ENCODE measurements at regions not wholly inside any gene's neighbourhood (a gene's known extent, or its start where the extent isn't known, plus 50 kb on each side); places are given as distances from the start of the nearest gene placed in this dataset.
A peak's percentile ranks its signal among the peaks of the same experiment; 100 is the strongest.

DNA sequence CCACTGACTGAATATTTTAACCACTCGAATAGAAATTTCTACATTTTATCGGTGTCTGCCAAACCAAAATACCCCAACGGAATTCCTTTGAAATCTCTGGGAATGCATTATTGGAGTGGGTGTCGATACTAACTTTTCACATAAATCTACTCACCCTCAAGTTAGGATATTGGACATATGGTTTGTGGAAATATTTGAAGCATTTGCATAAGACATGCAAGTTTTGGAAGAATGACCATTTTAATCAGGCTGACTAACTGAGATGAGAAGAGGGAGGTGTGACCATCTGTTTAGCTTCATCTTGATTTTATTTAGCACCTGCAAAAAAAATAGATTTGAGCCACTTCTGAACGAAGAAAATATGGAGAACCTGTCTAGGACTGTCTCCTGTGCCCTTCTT lies 61.2 kb downstream of the KLF6 start:
- DNase-seq (ENCODE audit: low spot score) = peak; percentile 75

DNA sequence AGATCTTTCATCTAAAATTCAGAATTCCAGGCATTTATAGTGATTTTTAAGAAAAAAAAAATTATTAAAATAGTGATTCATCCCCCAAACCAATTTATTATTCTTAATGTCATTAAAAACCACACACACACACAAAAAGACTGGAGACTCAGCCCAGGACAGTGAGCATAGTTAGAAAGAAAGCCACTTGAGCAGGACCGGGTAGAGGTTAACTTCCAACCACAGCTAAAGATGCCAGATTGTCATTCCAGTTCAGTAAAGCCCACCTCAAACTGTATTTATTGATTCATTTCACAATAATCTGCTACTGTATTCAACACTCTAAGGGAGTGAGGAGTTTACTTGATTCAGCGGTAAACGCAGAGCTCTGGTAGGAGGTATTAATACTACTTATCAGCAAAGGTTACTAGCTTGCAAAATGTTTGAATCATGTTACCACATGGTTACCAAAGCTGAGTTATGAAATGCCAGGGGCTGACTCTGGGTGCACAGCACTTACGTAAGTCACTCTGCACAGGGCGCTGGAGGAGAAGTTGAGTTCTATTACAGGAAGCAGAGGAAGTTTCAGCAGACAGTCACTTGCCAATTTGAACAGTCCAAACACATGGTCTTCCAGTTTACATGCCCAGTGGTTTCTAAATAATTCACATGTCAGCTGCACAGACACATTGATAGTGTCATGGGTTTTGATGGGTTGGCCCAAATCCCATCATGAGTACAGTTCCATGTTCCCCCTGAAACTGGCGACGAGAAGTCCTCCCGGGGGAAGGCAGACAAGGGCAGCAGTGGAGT lies 64.6 kb downstream of the KLF6 start:
- peak; percentile 86 for DNase-seq (ENCODE audit: low spot score)

DNA sequence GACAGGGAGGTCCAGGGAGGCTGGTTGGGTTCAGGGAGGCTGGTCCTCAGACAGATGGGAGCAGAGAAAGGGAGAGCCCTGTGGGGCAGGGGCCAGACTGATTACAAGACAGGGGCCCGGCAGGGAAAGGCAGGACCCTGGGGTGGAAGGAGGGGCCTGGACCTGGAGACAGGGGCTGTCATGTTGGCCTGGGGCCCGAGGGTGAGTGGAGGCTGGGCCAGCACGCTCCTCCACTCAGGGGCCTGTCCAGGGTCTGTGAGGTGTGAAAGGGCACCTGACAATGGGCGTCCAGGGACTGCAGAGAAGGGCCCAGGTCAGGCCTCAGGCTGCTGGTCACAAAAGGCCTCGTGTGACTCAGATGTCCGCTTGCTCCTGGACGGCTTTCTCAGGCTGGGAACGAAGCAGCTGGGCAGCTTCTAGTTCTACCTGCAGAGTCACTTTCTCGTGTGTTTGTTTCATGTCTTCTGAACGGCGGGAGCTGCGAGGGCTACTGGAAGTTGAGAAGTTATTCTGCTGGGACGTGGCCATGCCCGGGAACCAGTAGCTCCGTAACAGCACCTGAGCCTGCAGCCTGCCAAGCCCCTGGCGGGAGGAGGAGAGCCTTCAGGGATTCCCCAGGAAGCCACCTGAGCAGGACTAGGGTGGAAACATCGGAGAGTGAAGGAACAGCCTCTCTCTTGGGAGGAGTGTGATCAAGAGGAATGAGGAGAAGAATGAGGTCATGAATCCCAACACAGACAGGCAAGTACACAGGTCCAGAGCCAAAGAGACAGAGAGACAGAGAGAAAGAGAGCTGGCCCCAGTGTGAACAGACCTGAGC lies 65.8 kb downstream of the KLF6 start:
- no peak for DNase-seq (ENCODE audit: low spot score)

DNA sequence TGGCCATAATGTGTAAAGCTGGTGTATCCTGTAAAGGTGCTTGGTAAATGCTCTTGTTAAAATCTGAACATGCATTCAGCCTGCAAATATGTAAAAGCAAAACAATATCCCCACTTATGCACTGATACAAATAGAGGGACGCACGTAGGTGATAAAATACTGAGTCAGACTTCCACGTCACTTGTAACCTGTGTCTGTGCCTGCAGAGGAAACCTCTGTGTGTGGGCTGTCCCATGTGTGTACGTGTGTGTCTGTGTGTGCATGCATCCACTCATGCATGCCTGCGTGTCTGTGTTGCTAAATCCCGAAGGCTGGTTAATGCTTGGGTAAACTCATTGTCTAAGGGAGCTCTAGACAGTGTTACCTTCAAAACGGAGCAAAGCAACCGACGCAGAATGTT lies 68.9 kb downstream of the KLF6 start:
- no peak for DNase-seq (ENCODE audit: low spot score)

DNA sequence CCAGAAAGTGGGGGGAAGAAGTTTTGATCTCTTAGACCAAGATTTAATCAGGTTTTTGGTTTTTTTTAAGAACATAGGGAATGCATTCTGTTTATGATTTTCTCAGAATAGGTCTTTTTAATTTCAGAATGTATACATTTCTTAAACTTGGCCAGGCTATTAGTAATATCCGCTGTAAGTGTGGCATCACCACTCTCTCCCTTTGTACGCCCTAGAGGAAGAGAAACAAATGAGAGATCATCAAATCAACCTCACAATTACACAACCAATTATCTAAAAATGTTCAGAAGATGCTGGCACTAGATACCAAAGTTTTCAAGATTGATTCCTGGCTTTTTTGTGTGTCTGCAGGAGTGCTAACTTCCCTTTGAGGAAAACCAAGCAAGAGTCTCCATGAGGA lies 70.0 kb downstream of the KLF6 start:
- no peak for DNase-seq (ENCODE audit: low spot score)

DNA sequence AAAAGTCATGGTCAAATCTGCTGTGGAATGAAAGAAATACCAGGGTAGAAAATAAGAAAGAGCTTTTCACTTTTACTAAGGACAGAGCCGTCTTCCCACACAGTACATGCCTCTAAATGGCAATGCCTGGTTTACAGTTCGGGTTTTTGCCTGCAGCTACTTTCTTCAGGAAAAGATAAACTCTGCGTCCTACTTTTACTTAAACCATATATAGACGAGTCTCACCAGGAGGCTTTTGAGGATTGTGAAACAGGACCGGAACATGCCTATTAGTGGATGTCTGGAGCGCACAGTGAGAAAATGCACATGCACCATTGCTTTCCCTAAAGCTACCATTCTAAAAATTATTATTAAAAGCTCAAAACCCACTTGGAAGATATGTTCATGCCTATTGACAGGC lies 70.5 kb downstream of the KLF6 start:
- no peak for DNase-seq (ENCODE audit: low spot score)

DNA sequence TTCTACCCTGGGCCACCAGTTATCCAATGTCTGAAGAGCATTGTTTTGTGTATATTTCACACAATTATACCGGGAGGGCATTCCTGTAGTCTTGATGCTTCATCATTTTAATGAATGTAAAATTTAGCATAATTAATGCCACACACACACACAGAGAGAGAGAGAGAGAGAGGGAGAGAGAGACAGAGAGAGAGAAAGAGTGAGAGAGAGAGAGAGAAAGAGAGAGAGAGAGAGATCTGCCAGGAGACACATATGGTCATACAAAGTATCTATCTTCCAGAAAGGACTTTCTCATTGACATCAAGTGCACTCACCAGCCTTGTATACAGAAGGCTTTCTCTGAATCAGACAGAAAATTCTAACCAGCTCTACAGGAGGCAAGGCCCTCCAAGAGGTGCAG lies 72.3 kb downstream of the KLF6 start:
- no peak for DNase-seq (ENCODE audit: low spot score)

DNA sequence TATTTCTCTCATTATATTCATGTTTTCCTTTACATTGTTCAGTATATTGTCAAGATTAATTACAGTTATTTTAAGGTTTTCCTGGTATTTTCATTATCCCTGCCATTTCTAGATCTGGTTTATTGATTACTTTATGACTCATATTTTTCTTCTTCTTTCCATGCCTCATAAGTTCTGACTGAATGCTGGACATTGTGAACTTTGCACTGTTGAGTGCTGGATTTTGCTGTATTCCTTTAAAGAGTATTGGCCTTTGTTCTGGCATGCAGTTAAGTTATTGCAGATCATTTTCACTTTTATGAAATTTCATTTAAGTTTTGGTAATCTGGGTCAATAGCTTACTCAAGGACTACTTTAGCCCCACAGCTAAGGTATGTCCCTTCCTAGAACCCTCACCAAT lies 73.1 kb downstream of the KLF6 start:
- no peak for DNase-seq (ENCODE audit: low spot score)

DNA sequence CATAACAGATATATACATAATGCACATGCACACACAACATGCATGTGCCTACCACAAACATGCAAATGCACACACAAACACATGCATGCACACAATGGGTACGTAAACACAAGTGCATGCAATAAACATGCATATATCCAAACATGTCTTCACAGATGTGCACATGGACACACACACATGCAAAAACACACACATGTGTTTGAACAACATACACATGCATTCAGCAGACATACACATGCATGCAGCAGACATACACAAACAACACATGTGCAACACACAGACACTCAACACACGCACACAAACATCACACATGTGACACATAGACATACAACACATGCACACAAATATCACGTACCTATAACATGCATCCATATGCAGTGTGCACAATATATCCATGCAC lies 74.2 kb downstream of the KLF6 start:
- DNase-seq (ENCODE audit: low spot score) = no peak

DNA sequence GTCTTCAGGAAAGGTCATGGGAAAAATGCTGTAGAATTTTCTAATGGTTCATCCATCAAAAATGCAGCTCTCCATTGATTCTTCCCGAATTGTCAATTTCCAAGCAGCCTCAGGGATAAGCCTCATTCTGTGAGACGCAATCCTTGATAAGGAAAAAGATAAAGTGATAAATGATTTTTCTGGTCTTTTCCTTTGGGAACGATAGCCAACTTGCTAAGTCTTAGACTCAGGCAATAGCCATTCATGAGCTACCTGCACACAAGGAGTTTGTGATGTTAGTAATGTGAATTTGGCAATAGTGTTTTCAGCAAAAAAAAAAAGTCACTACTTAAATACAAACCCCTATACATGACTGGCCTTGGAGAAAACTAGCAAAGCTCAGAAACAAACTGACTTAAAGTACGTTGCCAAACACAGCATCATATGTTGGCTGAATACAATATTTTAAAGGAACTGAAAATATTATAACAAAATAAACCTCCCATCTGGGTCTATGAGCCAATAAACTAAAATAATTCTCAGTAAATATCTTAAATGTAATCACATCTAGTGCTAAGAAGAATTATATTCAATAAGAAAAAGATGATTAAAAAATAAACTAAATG lies 75.5 kb downstream of the KLF6 start:
- no peak for DNase-seq (ENCODE audit: low spot score)

DNA sequence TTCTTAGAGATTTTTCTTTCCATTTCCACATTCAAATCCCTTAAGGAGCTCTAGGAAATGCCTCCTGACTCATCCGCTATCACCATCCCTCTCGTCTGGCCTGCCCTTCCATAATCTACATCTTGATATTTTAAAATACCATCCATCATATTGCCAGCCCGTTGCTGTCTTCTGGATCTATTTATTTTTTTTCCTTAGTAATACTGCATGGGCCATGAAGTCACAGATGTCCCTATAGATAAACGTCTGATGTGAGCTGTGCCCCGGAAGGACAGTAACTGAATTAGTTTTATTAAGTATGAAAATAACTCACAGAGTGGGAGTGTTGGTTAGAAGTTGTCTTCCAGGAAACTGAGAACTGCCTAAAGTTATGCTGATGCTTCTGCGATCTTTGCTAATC lies 76.2 kb downstream of the KLF6 start:
- DNase-seq (ENCODE audit: low spot score) = no peak

DNA sequence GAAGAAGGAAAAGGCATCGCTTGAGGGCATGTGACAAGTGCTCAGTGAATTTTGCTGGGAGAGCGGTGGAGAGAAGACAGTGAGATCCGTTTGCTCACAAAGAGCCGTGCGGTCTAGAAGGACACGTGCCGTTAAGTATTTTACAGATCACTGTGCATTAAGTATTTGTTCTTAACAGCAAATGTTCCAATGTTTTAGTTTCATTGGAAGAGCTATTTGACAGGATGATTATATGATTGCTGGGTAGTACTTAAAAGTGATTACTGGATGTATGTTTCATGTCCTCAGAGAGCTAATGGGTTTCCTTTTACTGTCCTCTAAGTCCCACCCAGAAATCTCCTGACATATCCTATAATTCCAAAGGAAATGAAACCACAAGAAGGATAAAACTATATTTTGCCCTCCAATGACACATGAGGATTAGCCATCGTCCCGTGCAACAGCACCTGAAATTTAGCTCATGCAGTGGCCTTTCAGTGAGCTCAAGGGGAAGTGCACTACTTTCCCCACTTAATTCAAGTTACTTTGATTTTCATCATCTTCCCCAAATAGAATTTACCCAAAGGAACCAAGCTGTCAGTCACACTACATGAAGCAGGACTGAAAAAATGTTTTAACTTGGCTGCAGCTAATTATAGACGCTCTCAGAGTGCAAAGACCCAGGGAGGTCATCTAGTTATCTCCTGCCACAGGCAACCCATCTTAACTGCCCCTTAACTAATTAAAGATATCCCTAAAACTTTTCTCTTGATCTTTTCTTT lies 80.3 kb downstream of the KLF6 start:
- DNase-seq (ENCODE audit: low spot score) = no peak

DNA sequence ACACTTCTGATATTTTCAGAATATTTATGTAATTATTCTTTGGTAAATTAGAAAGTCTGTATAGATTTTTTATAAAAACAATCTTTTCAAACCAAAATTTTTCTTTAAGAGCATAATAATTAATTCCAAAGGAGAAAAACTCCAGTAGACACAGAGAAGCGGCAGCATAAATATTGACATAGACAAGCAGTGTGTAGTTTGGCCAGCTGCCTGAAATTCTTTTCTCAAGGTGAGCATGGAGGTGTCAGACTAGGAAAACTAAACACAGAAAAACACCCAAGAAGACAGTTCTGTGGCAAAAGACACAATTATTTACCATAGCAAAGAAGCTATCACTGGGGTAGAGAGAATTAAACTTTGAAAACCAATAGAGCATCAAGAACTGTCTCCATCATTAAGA lies 82.4 kb downstream of the KLF6 start:
- DNase-seq (ENCODE audit: low spot score) = no peak

DNA sequence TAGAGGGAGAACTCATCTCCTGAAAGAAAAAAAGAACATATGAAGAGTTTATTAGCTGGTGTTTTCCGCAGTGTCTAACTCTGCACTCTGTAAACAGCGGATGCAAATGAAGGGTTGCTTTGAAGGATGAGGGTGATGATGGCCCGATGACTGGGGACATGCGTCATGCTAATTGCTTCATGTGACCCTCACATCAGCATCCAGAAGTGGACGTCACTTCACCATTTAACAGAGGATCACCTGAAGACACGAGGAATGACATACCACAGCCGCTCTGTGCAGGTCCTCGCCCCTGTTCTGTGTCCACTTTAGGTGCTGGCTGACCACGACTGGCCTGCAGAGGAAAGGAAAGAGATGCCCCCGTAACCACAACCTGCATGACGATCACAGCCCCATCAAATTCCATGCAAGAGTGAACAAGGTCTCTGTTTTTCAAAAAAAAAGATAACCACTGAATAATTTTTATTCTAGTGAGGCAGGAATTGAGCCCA lies 82.9 kb downstream of the KLF6 start:
- DNase-seq (ENCODE audit: low spot score) = no peak

DNA sequence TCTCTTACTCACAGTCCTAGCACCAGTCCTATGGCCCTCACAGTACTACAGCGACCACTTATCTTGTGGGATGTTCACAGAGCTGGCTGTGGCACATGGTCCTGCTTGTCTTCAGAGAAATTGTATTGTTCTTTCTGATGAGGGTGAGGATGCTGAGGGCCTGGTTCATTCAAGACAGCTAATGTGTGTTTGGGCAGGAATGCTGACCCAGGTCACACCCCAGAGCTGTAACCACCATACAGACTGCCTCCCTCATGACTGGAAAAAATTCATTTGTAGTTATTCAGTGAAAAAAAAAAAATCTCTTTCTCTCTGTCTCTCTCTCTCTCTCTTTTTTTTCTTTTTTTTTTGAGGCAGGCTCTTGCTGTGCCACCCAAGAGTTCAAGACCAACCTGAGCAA lies 83.5 kb downstream of the KLF6 start:
- peak; percentile 29 for DNase-seq (ENCODE audit: low spot score)

DNA sequence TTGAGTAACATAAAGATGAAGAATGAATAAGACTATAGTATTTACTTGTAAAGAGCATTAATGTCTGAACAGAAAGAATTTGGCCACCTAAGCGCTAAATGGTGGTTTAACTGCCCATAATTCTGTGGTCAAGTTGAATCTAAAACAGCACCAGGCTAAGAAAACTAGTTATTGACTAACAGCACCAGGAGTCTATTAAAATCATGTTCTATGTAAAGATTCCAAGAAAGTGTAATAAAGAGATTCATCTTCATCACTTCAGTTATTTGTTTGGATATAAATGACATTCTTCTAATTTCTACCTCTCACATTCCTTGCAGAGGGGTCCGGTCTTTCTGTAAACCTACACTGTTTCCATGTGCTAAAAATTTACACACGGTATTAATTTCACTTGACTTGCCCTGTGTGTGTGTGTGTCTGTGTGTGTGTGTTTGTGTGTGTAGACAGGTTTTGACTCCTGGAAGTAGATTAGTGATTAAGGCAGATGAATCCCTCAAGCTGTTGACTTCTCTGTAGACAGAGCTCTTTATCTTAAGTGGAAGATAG lies 84.4 kb downstream of the KLF6 start:
- DNase-seq (ENCODE audit: low spot score) = no peak

DNA sequence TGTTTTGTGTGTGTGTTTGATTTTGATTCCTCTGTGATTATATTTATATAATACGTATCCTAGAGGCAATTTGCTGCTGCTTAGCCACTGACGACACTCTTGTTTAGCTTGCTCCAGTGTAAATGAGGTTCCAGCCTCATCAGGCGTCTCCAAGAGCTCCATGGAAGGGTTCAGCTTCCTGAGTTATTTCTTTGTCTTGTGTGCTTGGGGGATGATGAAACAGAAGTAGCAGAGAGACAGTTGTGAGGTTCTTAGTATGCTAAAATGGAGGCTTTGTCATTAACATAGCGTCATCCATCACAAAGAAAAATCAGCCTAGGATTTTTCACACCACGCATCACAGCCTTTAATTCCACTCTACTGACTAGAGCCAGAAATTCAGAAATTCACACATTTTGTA lies 85.1 kb downstream of the KLF6 start:
- no peak for DNase-seq (ENCODE audit: low spot score)

DNA sequence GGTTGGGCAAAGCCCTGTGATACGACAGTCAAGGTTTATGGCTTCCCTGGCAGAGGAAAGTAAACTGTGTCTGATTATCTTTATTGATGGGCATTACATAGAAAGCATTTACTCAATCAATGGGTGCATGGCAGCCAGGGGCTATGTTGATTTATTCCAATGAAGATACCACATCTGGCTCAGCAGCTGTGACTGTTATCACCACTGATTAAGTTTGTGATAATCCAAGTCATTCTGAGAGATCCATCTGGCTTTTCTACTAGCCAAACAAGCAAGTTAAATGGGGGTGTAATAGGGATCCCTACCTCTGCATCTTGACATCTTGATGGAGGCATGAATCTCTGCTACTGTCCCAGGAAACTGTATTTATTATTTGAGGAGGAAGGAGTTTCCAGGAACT lies 86.7 kb downstream of the KLF6 start:
- DNase-seq (ENCODE audit: low spot score) = no peak

DNA sequence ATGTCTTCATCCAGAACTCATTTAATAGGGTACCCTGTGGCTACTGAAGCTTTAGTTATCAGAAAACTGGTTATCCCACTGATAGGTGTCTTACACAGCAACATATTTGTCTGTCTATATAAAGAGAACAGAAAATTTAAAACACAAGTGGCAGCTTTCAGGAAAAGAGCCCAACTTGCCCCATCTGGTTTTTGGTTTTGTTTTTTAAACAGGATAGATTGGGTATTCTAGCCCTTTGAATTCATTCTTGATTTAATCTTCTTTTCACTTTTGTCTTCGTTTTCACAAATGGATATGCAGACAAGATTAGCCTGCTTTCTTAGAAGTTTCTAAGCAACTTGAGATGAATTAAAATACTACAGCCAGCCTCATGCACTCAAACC lies 91.3 kb downstream of the KLF6 start:
- DNase-seq (ENCODE audit: low spot score) = no peak

DNA sequence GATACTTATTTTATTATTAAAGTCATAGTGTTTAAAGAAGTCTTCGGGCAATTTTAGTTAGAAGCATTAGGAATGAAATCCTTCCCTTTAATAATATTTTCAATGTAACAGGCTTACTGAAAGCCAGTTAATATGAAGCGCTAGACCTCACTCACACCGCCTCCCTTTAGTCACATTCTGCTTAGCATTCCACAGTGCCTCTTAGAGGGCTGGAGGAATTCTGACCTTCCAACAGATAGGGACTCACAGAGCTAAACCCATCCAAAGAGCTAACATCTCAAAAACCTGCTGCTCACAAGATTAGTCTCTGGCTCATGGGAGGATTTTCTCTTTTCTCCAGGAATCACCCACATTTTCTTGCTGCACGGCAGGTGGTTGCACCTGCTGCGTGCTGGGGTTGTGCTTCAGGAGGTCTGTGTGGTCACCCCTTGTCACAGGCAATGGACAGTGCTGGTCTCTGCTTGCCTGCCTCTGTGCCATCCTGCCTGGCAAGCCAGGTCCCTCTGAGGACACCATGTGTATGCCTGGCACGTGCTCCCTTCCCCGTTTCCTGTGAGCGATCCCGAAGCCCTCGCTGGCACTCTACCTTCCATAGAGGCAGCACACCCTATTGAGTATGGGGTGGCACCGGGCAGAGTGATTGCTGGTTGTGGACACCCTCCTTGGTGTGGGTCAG lies 91.8 kb downstream of the KLF6 start:
- DNase-seq (ENCODE audit: low spot score) = no peak

DNA sequence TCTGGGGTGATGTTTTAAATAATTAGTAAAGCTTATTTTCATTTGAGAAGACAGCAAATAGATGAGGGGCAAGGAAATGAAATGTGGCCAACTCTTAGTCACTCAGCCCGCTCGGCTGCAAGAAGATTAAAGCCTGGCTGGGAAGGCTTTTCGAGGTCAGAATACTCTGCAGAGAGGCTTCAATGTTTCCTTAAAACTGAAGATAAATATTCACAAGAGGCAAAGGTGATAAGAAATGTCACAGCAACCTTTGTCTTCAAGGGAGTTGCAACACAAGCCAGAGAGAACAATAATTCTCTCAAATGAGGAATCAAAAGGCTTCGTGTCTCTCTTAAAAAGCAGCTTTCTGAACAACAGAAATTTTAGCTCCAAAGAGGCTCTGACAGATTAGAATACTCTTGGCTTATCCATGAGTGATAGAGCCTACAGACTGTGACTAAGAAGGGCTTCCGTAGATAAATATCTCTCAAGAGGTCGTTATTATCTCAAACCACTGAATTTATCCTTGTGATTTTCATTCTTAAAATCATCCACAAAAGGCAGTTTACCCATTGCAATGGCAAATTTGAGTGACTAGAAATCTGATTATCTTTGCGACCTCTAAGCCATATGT lies 92.5 kb downstream of the KLF6 start:
- DNase-seq (ENCODE audit: low spot score) = no peak
